ENCODE measurements at regions not wholly inside any gene's neighbourhood (a gene's known extent, or its start where the extent isn't known, plus 50 kb on each side); places are given as distances from the start of the nearest gene placed in this dataset.

DNA sequence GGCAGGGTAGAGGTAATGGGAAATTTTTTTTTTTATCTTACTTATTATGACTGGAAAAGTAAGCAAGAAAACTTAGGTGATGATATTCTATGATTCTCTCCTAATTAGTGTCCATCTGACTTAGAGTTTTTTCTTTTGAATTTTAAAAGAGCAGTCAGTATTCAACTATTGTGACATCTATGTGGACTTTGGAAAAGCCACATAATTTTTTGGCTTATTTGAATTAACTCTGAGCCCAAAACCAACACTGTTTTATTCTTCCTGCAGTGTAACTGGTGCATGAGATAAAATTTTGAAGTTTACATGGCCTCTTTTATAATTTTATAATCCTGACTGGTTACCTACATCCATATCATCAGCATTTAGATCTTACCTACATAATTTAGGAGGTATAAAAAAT is 619.7 kb downstream of the EPM2A start:
- H3K4me3 ChIP-seq: no peak overlapping the region

GRCh38 chr6:145116591-145117178 is 618.6 kb downstream of the EPM2A start:
- no peak overlapping the region for H3K4me3 ChIP-seq
- H3K9ac ChIP-seq (ENCODE audit: low read depth in 2 of 2, low read length in 2 of 2): no peak overlapping the region
- H3K4me1 ChIP-seq: no peaks in the 10 kb centered on the region
- intact Hi-C loops (cut with DNase I): no loop called here
- no peak for DNase-seq
- H3K27me3 ChIP-seq: no peaks in the 10 kb centered on the region
- no peak for TF ChIP-seq CTCF (IDR thresholded peaks at IDR 0.05)
- no peak overlapping the region for H3K27ac ChIP-seq
- no peaks in the 10 kb centered on the region for H3K9me3 ChIP-seq
- no peaks in the 10 kb centered on the region for H3K36me3 ChIP-seq

More for the DNA sequence above, 619.7 kb downstream of the EPM2A start:
- no peaks in the 10 kb centered on the region for H3K4me1 ChIP-seq
- TF ChIP-seq CTCF (IDR thresholded peaks at IDR 0.05): no peak
- no peak for DNase-seq
- no peak overlapping the region for H3K9ac ChIP-seq (ENCODE audit: low read depth in 2 of 2, low read length in 2 of 2)
- H3K27ac ChIP-seq: no peak overlapping the region
- H3K27me3 ChIP-seq: no peaks in the 10 kb centered on the region
- intact Hi-C loops (cut with DNase I): no loop called here
- H3K36me3 ChIP-seq: no peaks in the 10 kb centered on the region
- no peaks in the 10 kb centered on the region for H3K9me3 ChIP-seq

DNA sequence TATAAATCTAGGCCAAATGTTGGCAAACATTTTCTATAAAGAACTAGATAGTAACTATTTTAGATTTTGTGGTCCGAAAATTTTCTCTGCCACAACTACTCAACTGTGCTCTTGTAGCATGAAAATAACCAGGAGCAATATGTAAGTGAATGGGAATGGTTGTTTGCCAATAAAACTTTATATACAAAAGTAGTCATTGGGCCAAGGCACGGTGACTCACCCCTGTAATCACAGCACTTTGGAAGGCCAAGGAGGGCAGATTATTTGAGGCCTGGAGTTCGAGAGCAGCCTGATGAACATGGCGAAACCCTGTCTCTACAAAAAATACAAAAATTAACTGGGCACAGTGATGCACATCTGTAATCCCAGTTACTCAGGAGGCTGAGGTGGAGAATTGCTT is 617.1 kb downstream of the EPM2A start:
- no peaks in the 10 kb centered on the region for H3K4me1 ChIP-seq
- no peaks in the 10 kb centered on the region for H3K36me3 ChIP-seq
- H3K27ac ChIP-seq: no peak overlapping the region
- no peak overlapping the region for H3K9ac ChIP-seq (ENCODE audit: low read depth in 2 of 2, low read length in 2 of 2)
- no peak for DNase-seq
- no peak overlapping the region for H3K4me3 ChIP-seq
- H3K27me3 ChIP-seq: no peaks in the 10 kb centered on the region
- no peaks in the 10 kb centered on the region for H3K9me3 ChIP-seq
- TF ChIP-seq CTCF (IDR thresholded peaks at IDR 0.05): no peak
- intact Hi-C loops (cut with DNase I): no loop called here

DNA sequence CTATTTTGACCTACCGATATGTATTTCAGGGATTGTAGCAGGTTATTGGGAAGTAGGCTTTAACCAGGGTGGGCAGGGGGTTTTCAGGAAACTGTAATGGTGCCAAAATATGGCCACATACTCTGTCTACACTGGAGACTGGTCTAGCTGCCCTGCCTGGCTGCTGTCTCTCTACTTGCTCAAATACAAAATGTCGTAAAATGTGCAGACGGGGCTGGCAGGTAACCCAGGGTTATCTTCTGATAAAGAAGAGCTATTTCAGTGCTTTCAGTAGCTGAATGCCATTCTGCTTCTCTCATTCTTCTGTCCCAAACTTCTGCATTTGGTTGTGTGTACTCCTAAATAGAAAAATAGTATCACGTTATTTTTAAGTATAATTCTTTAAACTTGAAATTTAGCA is 616.2 kb downstream of the EPM2A start:
- Histone ChIP-seq H3K27me3 (no peaks in the 10 kb centered on the region), H3K27ac (no peak overlapping the region), H3K9me3 (no peaks in the 10 kb centered on the region), H3K4me1 (no peaks in the 10 kb centered on the region), H3K36me3 (no peaks in the 10 kb centered on the region), H3K9ac (ENCODE audit: low read depth in 2 of 2, low read length in 2 of 2) (no peak overlapping the region), H3K4me3 (no peak overlapping the region)
- no peak for DNase-seq
- no peak for TF ChIP-seq CTCF (IDR thresholded peaks at IDR 0.05)
- intact Hi-C loops (cut with DNase I): no loop called here

- intact Hi-C loops (cut with DNase I): no loop called here
Observed at GRCh38 chr6:145132709-145133108, 602.6 kb downstream of the EPM2A start.

More at GRCh38 chr6:145132709-145133108, 602.6 kb downstream of the EPM2A start:
- H3K4me1 ChIP-seq: no peaks in the 10 kb centered on the region
- no peaks in the 10 kb centered on the region for H3K36me3 ChIP-seq
- no peak for DNase-seq
- no peak overlapping the region for H3K27ac ChIP-seq
- H3K4me3 ChIP-seq: no peak overlapping the region
- no peaks in the 10 kb centered on the region for H3K27me3 ChIP-seq
- no peaks in the 10 kb centered on the region for H3K9me3 ChIP-seq
- no peak for TF ChIP-seq CTCF (IDR thresholded peaks at IDR 0.05)
- H3K9ac ChIP-seq (ENCODE audit: low read depth in 2 of 2, low read length in 2 of 2): no peak overlapping the region
